A673 (cell line): ENCODE measurements at regions not wholly inside any gene's neighbourhood (a gene's known extent, or its start where the extent isn't known, plus 50 kb on each side); places are given as distances from the start of the nearest gene placed in this dataset.

Experiments
- CTCF ChIP-seq: fragments of 300-800, 200-600 bp; sonication (generic); conservative IDR thresholded peaks from 2 replicates; pipeline ENCODE4 v1.5.1; 2017; ENCODE audit warnings: low read depth, mild to moderate bottlenecking, antibody characterized with exemption, low read length, moderate library complexity, mixed read lengths
- EZH2 ChIP-seq: fragments of 200-600 bp; sonication (generic); IDR thresholded peaks from 2 replicates; pipeline ENCODE4 v1.6.1; 2017; ENCODE audit warnings: borderline replicate concordance, low read depth, mild to moderate bottlenecking, mixed read lengths, antibody characterized with exemption, low read length; ENCODE audit not compliant: poor library complexity, severe bottlenecking

DNA sequence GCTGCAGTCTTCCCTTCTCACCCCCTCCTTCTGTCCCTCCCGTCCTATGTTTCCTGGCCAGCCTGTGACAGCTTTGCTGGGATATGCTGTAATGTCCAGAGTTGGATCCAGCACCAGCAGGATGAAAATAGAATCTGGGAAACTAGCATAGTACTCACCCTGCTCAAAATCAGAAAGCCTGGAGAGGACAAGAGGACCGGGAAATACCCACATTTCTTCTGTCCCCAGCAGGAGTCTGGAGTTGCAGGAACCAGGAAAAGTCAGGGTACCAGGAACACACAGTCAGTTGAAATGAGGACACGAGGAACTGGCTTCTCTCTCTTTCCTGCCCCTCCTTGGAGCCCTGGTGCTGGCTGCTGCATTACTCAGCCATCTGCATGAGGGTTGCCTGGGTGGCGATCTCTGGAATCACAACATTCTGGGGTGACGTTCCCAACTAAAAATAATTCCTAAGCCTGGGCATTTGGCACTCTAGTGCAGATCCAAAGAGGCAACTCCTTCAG lies 59.6 kb upstream of the NFIL3 start:
- TF ChIP-seq EZH2, result no peak
- no peak for TF ChIP-seq CTCF
